ENCODE measurements at regions not wholly inside any gene's neighbourhood (a gene's known extent, or its start where the extent isn't known, plus 50 kb on each side); places are given as distances from the start of the nearest gene placed in this dataset.

DNA sequence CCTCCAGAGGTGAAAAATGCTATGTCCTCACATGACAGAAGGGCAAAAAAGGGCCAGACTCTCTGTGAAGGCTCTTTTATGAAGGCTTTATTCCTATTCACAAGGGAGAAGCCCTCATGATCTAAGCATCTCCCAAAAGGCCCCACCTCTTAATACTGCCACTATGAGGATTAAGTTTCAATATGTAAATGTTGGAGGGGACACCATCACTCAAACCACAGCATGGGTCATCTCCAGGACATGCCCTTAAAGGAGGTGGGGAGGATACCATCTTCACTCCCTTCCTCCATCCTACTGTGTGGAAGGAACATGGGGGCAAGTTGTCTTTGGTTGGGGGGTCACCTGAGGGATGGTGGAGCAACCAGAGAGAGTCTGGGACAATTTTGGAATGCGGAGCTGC, 170.1 kb downstream of the TRIM33 start:
- TF ChIP-seq POLR2A (IDR thresholded peaks at IDR 0.05; ENCODE audit: low read depth, low read length) (no peak), CEBPB (IDR thresholded peaks at IDR 0.05; ENCODE audit: low read depth, low read length) (no peak), SMC3 (IDR thresholded peaks at IDR 0.05; ENCODE audit: low read depth, low read length) (no peak), RAD21 (IDR thresholded peaks at IDR 0.05; ENCODE audit: low read length) (no peak), RFX5 (IDR thresholded peaks at IDR 0.05; ENCODE audit: low read depth, low read length) (no peak), MAFK (IDR thresholded peaks at IDR 0.05; ENCODE audit: low read depth, low read length) (no peak), MXI1 (IDR thresholded peaks at IDR 0.05; ENCODE audit: borderline replicate concordance, low read depth, low read length) (no peak), MAZ (IDR thresholded peaks at IDR 0.05; ENCODE audit: borderline replicate concordance, low read depth, low read length) (no peak), BHLHE40 (IDR thresholded peaks at IDR 0.05; ENCODE audit: low read depth, low read length) (no peak), ELK1 (IDR thresholded peaks at IDR 0.05; ENCODE audit: borderline replicate concordance, low read depth, low read length) (no peak), NFE2L2 (IDR thresholded peaks at IDR 0.05; ENCODE audit: low read depth, low read length) (no peak), CHD1 (IDR thresholded peaks at IDR 0.05; ENCODE audit: low read depth, low read length) (no peak), RCOR1 (IDR thresholded peaks at IDR 0.05; ENCODE audit: insufficient replicate concordance, low read length) (no peak)
- TF ChIP-seq, protein P1, sequence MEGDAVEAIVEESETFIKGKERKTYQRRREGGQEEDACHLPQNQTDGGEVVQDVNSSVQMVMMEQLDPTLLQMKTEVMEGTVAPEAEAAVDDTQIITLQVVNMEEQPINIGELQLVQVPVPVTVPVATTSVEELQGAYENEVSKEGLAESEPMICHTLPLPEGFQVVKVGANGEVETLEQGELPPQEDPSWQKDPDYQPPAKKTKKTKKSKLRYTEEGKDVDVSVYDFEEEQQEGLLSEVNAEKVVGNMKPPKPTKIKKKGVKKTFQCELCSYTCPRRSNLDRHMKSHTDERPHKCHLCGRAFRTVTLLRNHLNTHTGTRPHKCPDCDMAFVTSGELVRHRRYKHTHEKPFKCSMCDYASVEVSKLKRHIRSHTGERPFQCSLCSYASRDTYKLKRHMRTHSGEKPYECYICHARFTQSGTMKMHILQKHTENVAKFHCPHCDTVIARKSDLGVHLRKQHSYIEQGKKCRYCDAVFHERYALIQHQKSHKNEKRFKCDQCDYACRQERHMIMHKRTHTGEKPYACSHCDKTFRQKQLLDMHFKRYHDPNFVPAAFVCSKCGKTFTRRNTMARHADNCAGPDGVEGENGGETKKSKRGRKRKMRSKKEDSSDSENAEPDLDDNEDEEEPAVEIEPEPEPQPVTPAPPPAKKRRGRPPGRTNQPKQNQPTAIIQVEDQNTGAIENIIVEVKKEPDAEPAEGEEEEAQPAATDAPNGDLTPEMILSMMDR (conservative IDR thresholded peaks at IDR 0.05; ENCODE audit: low read depth, low read length), result no peak

Measured in IMR-90 (cell line).